ENCODE measurements at regions not wholly inside any gene's neighbourhood (a gene's known extent, or its start where the extent isn't known, plus 50 kb on each side); places are given as distances from the start of the nearest gene placed in this dataset.

DNA sequence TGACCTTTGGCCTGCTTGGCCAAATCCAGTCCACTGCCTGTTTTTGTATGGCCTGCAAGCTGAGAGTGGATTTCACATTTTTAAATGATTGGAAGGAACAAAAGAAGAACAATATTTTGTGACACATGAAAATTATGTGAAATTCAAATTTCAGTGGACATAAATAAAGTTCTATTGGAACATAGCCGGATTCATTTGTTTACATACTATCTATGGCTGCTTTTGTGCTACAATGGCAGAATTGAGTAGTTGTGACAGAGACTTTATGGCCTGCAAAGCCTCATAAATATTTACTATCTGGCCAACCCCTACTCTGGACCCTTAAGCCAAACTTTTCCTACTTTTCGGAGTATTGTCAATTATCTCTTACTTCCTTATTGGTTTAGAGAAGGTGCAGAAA lies 66.6 kb upstream of the IPO9 start:
- TF ChIP-seq, protein P1, sequence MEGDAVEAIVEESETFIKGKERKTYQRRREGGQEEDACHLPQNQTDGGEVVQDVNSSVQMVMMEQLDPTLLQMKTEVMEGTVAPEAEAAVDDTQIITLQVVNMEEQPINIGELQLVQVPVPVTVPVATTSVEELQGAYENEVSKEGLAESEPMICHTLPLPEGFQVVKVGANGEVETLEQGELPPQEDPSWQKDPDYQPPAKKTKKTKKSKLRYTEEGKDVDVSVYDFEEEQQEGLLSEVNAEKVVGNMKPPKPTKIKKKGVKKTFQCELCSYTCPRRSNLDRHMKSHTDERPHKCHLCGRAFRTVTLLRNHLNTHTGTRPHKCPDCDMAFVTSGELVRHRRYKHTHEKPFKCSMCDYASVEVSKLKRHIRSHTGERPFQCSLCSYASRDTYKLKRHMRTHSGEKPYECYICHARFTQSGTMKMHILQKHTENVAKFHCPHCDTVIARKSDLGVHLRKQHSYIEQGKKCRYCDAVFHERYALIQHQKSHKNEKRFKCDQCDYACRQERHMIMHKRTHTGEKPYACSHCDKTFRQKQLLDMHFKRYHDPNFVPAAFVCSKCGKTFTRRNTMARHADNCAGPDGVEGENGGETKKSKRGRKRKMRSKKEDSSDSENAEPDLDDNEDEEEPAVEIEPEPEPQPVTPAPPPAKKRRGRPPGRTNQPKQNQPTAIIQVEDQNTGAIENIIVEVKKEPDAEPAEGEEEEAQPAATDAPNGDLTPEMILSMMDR (conservative IDR thresholded peaks at IDR 0.05; ENCODE audit: low read length) = no peak
- TF ChIP-seq EZH2phosphoT487 (IDR thresholded peaks at IDR 0.05; ENCODE audit: borderline replicate concordance, low read depth, low read length) = no peak

Data from OCI-LY7 (cell line).